Esophagus squamous epithelium (tissue), 4 donors: ENCODE measurements at regions not wholly inside any gene's neighbourhood (a gene's known extent, or its start where the extent isn't known, plus 50 kb on each side); places are given as distances from the start of the nearest gene placed in this dataset.

Source experiments
- POLR2A ChIP-seq, 4 donors: fragments of 450-650 bp; IDR thresholded peaks; one replicate each; pipeline ENCODE4 v1.6.1; 2017; ENCODE audit warnings: antibody characterized with exemption in 4 of 4, mild to moderate bottlenecking in 4 of 4, moderate library complexity in 3 of 4
- TF ChIP-seq, protein P1 (sequence below), 6 experiments: fragments of 450-650 bp in 4 of 6; fragments of 200-600 bp in 2 of 6; sonication (generic) in 2 of 6; IDR thresholded peaks; one replicate each; pipeline ENCODE4 v1.5.1; 2016 to 2019; ENCODE audit warnings: antibody characterized with exemption in 6 of 6, mild to moderate bottlenecking in 4 of 6, moderate library complexity in 4 of 6

DNA sequence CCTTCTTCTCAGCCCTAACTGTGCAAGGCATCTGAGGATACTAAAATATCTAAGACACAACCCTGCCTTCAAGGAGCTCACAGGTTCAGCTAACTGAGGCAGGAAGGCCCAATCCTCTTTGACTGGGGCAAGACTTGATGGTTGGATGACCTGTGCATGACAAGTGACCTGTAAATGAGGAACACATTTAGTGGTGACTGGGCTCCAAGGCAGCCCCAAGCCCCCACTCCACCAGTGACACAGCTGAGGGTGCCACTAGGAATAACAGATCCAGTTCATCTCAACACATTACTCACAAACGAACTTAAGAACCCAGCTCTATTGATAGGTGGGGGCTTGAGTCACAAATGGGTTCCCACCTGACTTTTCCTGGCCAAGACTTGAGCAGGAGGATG lies 244.7 kb upstream of the IRF2BP2 start:
- TF ChIP-seq, protein P1, sequence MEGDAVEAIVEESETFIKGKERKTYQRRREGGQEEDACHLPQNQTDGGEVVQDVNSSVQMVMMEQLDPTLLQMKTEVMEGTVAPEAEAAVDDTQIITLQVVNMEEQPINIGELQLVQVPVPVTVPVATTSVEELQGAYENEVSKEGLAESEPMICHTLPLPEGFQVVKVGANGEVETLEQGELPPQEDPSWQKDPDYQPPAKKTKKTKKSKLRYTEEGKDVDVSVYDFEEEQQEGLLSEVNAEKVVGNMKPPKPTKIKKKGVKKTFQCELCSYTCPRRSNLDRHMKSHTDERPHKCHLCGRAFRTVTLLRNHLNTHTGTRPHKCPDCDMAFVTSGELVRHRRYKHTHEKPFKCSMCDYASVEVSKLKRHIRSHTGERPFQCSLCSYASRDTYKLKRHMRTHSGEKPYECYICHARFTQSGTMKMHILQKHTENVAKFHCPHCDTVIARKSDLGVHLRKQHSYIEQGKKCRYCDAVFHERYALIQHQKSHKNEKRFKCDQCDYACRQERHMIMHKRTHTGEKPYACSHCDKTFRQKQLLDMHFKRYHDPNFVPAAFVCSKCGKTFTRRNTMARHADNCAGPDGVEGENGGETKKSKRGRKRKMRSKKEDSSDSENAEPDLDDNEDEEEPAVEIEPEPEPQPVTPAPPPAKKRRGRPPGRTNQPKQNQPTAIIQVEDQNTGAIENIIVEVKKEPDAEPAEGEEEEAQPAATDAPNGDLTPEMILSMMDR (IDR thresholded peaks at IDR 0.05) = no peak
- no peak for TF ChIP-seq POLR2A (IDR thresholded peaks at IDR 0.05)
